ENCODE measurements at regions not wholly inside any gene's neighbourhood (a gene's known extent, or its start where the extent isn't known, plus 50 kb on each side); places are given as distances from the start of the nearest gene placed in this dataset.

GRCh38 chr1:228922722-228923376 is 187.6 kb downstream of the RHOU start:
- DNase-seq (no peak), ATAC-seq (no peak)
- no peak for TF ChIP-seq CTCF (IDR thresholded peaks at IDR 0.05)
- no peak overlapping the region for H3K4me3 ChIP-seq
- intact Hi-C loops (cut with DNase I, micrococcal nuclease): no loop called here
- H3K4me1 ChIP-seq (ENCODE audit: low read depth): no peaks in the 10 kb centered on the region
- no peaks in the 10 kb centered on the region for H3K36me3 ChIP-seq (ENCODE audit: low read depth)
- H3K9me3 ChIP-seq: no peaks in the 10 kb centered on the region

- no peak for TF ChIP-seq CTCF (IDR thresholded peaks at IDR 0.05)
- Histone ChIP-seq H3K9me3 (no peaks in the 10 kb centered on the region), H3K4me3 (no peak overlapping the region), H3K4me1 (ENCODE audit: low read depth) (no peaks in the 10 kb centered on the region), H3K36me3 (ENCODE audit: low read depth) (no peaks in the 10 kb centered on the region)
- intact Hi-C loops (cut with DNase I, micrococcal nuclease): no loop called here
- no peak for ATAC-seq
- no peak for DNase-seq
These were observed 188.9 kb downstream of the RHOU start for GRCh38 chr1:228923973-228924686.

GRCh38 chr1:228925691-228926090 is 190.4 kb downstream of the RHOU start:
- DNase-seq: no peak
- no peak overlapping the region for H3K4me3 ChIP-seq
- no peaks in the 10 kb centered on the region for H3K36me3 ChIP-seq (ENCODE audit: low read depth)
- H3K4me1 ChIP-seq (ENCODE audit: low read depth): no peaks in the 10 kb centered on the region
- no peaks in the 10 kb centered on the region for H3K9me3 ChIP-seq
- no peak for TF ChIP-seq CTCF (IDR thresholded peaks at IDR 0.05)
- intact Hi-C loops (cut with DNase I, micrococcal nuclease): no loop called here
- no peak for ATAC-seq

- DNase-seq (no peak), ATAC-seq (no peak)
- intact Hi-C loops (cut with DNase I, micrococcal nuclease): no loop called here
These were observed 192.1 kb downstream of the RHOU start for GRCh38 chr1:228927421-228927820.

More at GRCh38 chr1:228927421-228927820, 192.1 kb downstream of the RHOU start:
- no peaks in the 10 kb centered on the region for H3K9me3 ChIP-seq
- H3K36me3 ChIP-seq (ENCODE audit: low read depth): no peaks in the 10 kb centered on the region
- no peak for TF ChIP-seq CTCF (IDR thresholded peaks at IDR 0.05)
- no peak overlapping the region for H3K4me3 ChIP-seq
- no peaks in the 10 kb centered on the region for H3K4me1 ChIP-seq (ENCODE audit: low read depth)

Measured in mucosa of descending colon (tissue), 3 donors.